Activated CD4-positive, CD25-positive, alpha-beta regulatory T cell treated with anti-CD3 and anti-CD28 coated beads, Interleukin-2, amount 50 U/mL, for 72 hours (primary cell): ENCODE measurements at regions not wholly inside any gene's neighbourhood (a gene's known extent, or its start where the extent isn't known, plus 50 kb on each side); places are given as distances from the start of the nearest gene placed in this dataset.
"Not testable (repeated sequence)": the region's sequence is repeated elsewhere in the genome, so short reads cannot be mapped to it uniquely, and the experiment has no call there.

ENCODE experiments used
- DNase-seq: peaks from one replicate; pipeline ENCODE4 v3.0.0; 2021

- no peak for DNase-seq
Observed at GRCh38 chr3:176032043-176032442, 1165.2 kb downstream of the TBL1XR1 start.

DNA sequence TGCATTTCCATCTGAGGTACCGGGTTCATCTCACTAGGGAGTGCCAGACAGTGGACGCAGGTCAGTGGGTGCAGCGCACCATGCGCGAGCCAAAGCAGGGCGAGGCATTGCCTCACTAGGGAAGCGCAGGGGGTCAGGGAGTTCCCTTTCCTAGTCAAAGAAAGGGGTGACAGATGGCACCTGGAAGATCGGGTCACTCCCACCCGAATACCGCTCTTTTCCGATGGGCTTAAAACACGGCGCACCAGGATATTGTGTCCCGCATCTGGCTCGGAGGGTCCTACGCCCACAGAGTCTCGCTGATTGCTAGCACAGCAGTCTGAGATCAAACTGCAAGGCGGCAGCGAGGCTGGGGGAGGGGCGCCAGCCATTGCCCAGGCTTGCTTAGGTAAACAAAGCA, 1157.1 kb downstream of the NAALADL2 start:
- DNase-seq: not testable (repeated sequence)

DNA sequence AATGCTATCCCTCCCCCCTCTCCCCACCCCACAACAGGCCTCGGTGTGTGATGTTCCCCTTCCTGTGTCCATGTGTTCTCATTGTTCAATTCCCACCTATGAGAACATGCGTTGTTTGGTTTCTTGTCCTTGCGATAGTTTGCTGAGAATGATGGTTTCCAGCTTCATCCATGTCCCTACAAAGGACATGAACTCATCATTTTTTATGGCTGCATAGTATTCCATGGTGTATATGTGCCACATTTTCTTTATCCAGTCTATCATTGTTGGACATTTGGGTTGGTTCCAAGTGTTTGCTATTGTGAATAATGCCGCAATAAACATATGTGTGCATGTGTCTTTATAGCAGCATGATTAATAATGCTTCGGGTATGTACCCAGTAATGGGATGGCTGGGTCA, 1156.1 kb downstream of the NAALADL2 start:
- DNase-seq: not testable (repeated sequence)

DNA sequence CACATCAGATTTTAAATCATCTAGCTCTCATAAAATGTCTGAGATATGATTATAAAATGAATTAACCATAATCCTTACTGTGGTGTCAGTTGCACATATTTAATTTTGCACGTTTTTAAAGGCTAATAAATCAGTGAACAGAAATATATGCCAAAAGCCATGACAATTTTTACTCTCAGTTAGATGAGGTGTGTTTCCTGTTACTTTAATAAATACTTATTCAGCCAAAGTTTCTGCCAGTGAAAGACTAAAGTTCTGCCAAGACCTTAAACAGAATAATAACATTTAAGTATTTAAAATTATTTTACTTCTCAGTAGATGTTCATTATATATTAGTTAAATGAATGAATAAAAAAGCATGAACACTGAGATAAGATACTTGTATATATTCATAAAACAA, 1150.1 kb downstream of the NAALADL2 start:
- no peak for DNase-seq

GRCh38 chr3:176005564-176005963, 1146.4 kb downstream of the NAALADL2 start:
- DNase-seq: no peak

GRCh38 chr3:175989161-175989560, 1130.0 kb downstream of the NAALADL2 start:
- DNase-seq: no peak

- DNase-seq: no peak
Observed at GRCh38 chr3:175988401-175988800, 1129.3 kb downstream of the NAALADL2 start.

DNA sequence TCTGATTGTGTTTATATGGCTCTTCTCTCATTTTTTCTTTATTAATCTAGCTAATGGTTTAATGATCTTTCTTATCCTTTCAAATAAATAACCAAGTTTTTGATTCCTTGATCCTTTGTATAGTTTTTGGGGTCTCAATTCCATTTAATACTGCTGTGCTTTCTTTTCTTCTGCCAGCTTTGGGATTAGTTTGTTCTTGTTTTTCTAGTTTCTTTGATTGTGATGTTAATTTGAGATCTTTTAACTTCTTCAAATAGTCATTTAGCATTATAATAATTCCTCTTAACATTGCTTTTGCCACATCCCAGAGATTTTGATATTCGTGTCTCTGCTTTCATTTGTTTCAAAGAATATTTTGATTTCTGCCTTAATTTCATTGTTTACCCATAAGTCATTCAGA, 1126.6 kb downstream of the NAALADL2 start:
- no peak for DNase-seq

- DNase-seq: no peak
Observed at GRCh38 chr3:175983379-175983778, 1124.2 kb downstream of the NAALADL2 start.

DNA sequence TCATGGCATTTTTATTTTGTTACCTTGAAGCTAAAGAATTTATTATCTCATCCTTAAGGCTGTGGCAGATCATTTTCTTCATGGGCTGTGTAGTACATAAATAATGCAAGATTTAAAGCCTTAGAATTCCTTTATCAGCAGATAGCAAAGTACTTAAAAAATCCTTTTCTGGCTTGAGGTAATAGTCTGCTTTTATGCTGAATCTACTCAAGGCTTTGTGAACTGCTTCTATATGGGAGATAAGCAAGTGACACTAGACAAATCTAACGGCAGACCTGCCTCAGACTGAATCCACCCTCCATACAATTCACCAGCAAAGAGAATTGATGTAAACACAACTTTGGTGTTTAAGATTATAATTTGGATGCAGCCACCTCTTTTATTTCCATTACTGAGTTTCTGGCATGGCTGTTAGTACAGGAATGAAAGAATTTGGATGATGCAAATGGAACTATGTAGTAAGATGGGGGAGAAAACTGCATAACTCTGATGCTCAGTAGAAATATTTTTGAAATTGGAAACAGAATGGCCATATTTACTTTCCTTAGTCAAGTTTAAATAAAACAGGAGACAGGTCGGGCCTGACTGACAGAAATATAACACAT, 1121.5 kb downstream of the NAALADL2 start:
- DNase-seq: no peak

DNA sequence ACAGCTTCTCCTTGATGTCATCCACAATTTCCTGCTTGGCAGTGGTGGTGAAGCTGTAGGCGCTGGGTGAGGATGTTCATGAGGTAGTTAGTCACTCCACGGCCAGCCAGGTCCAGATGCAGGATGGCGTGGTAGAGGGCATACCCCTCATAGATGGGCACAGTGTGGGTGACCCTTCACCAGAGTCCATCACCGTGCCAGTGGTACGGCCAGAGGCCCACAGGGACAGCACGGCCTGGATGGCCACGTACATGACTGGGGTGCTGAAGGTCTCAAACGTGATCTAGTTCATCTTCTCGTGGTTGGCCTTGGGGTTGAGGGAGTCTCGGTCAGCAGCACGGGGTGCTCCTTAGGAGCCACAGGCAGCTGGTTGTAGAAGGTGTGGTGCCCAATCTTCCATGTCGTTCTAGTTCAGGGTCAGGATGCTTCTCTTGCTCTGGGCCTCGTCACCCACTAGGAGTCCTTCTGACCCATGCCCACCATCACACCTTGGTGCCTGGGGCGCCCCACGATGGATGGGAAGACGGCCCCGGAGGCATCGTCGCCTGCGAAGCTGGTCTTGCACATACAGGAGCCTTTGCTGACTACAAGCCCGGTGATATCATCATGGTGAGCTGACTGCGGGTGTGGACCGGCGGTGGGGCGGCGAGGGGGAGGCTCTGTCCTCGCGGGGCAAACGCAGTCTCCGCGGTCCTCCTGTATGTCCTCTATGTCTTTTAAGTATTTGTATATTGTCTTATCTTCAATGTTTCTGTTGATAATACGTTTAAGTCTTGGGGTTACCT, 1119.0 kb downstream of the NAALADL2 start:
- DNase-seq: no peak

DNA sequence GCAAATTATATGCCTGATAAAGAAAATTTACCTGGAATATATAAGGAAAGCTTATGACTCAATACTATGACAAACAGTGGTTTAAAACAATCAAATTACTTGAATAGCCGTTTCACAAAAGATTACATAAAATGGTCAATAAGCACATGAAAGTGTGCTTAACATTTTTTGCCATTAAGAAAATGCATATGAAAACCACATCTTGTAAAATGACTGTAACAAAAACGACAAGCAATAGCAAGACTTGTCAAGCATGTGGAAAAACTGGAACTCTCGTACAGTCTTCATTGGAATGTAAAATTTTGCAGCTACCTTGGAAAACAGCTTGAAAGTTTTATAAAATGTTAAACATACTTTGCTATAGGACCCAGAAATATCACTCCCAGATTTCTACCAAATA, 1110.3 kb downstream of the NAALADL2 start:
- DNase-seq: no peak

DNA sequence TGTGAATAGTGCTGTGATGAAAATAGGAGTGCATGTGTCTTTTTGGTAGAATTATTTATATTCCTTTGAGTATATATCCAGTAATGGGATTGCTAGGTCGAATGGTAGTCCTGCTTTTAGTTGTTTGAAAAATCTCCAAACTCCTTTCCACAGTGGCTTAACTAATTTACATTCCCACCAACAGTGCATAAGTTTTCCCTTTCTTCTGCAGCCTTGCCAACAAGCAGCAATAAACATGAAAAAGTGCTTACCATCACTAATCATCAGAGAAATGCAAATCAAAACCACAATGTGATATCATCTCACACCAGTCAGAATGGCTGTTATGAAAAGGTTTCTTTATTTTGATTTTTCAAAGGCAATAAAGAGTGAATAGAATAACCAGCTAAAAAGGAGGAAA, 1105.9 kb downstream of the NAALADL2 start:
- DNase-seq: no peak

DNA sequence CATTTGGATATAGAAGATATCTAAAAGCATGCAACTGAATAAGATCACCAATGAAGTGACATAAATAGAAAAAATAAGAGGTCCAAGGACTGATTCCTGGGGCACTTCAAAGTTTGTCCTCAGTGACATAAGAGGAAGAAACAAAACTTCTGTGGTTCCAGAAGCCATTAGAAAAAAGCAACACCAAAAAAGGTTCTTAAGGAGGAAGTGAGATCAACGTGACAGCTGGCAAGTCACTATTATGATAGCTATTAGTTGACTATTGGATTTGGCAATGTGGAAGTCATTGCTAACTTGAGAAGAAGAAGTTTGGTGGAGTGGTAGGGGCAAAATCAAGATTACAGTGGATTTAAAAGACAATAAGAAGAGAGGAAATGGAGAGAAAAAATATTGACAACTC, 1098.3 kb downstream of the NAALADL2 start:
- DNase-seq: no peak

DNA sequence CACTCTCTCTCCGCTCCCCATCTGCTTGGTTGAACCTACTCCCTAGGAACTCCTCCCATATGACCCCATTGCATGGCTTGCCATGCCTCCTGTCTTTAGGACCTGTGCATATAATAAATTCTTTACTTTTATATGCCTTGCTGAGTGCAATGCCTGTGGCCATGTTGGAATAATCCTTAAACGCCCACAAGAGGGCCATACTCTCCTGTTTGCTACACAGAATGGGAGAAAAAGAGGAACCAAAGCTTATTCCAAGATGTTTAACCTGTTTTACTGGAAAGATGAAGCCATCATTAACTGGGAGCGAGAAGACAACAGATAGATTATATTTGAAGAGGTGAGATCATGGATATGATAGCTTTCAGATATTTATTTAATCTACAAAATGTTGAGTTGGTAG, 1097.8 kb downstream of the NAALADL2 start:
- no peak for DNase-seq

DNA sequence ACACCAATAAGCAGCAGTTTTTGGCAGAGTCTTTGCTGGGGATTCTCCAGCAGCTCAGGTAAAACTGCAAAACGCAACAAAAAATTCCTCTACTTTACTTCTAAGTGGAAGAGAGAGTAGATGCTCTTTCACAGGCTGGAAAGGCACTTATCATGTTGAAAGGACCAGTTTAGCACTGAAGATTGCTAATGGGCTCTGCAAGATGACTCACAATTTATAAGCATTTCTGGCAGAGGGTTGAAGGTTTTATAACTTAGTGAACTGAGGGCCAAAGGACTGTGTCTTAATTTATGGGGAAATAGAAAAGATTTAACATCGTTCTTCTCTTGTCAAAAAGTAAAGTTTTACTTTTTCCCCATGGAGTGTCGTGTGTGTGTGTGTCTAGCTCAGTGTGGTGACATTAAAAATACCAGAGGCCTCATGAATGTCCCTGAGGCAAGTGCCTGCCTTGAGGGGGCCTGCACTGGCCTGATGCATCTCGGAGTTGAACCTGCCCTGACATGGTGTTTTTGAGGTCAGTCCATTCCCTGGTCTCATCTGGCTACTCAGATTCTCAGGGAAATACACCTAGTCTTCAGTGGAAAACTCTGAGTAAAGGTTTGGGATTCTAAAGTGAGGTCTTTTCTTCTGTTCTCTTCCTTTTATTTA, 1092.0 kb downstream of the NAALADL2 start:
- DNase-seq: no peak

GRCh38 chr3:175948041-175948440, 1088.9 kb downstream of the NAALADL2 start:
- DNase-seq: no peak

DNA sequence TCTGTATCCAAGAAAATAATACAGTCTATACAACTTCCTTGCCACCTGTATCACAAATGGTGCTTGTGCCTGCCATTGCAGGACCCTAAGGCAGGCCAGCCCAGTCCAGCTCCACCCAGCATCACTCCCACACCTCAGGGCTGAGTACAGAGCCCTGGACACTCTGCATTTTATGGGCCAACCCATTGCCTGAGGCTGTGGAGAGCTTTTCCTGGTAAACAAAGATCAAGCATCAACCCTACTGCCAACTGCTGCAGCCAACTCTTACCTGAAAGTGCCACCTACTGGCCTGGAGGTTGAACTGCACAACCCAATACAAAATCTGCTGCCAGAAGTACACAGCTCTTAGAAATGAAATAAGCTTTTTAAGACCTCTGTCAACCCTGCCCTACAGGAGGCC, 1082.2 kb downstream of the NAALADL2 start:
- DNase-seq: no peak

GRCh38 chr3:175940881-175941280, 1081.7 kb downstream of the NAALADL2 start:
- no peak for DNase-seq

GRCh38 chr3:175940243-175940642, 1081.1 kb downstream of the NAALADL2 start:
- DNase-seq: no peak

DNA sequence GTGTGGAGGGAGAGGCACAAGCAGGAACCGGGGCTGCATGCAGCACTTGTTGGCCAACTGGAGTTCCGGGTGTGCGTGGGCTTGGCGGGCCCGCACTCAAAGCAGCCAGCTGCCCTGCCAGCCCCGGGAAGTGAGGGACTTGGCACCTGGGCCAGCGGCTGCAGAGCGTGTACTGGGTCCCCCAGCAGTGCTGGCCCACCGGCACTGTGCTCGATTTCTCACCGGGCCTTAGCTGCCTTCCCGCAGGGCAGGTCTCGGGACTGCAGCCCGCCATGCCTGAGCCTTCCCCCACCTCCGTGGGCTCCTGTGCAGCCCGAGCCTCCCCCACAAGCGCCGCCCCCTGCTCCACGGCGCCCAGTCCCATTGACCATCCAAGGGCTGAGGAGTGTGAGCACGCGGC, 1078.2 kb downstream of the NAALADL2 start:
- DNase-seq: not testable (repeated sequence)

GRCh38 chr3:175932586-175932985, 1073.5 kb downstream of the NAALADL2 start:
- DNase-seq: no peak

- DNase-seq: no peak
Observed at GRCh38 chr3:175919133-175919532, 1060.0 kb downstream of the NAALADL2 start.
